ENCODE measurements at regions not wholly inside any gene's neighbourhood (a gene's known extent, or its start where the extent isn't known, plus 50 kb on each side); places are given as distances from the start of the nearest gene placed in this dataset.

DNA sequence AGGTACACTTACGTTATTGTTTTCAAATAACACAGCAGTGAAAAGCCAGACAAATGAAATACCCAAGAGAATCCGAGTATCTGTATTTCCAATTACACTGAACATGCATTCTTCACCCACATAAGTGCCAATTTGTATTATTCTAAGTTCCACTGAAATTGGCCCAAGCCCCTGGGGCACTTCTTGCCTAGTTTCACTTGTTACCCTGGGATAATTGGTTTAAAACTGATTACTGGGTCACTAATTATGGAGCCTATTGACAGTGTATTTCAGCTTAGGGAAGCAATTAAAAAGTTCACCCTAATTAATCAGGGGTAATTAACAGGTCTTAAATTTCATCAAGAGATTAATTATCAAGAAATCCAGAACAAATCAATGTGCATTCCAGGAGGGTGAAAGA is 60.5 kb upstream of the HS3ST2 start:
- ChIA-PET POLR2A (ENCODE audit: unreplicated experiment) (no interaction called here), CTCF (no interaction called here)
- no CpG with 5 or more reads among the region's 2 CpGs for WGBS, 2 experiments (ENCODE audit: extremely low coverage in 2 of 2, insufficient read length in 1 of 2)
- H2AK9ac ChIP-seq (replicated peaks; ENCODE audit: low read depth, low read length, poor library complexity), result no peak overlapping the region
- dilution Hi-C loops (cut with HindIII; ENCODE audit: low sequenced_read_pairs, unreplicated experiment) (no loop called here), intact Hi-C loops (cut with micrococcal nuclease) (no loop called here), in situ Hi-C loops (cut with MboI; ENCODE audit: low sequenced_read_pairs) (no loop called here)
- no peak overlapping the region for H3K56ac ChIP-seq (ENCODE audit: extremely low read depth, insufficient read depth, low read length)
- H3K9me3 ChIP-seq (ENCODE audit: control insufficient read depth, insufficient read depth, low read length), result no peaks in the 10 kb centered on the region
- no peaks in the 10 kb centered on the region for H3K4me1 ChIP-seq (ENCODE audit: control insufficient read depth, insufficient read depth, low read length)
- no peak overlapping the region for H3K4me3 ChIP-seq (ENCODE audit: insufficient read depth, low read depth, low read length)
- H2AFZ ChIP-seq (replicated peaks; ENCODE audit: low read length, poor library complexity), result no peak overlapping the region
- no peaks in the 10 kb centered on the region for H3K27me3 ChIP-seq (ENCODE audit: control insufficient read depth, insufficient read depth, low read length)
- H3K4ac ChIP-seq (ENCODE audit: low read depth, low read length), result no peak overlapping the region
- H4K91ac ChIP-seq (ENCODE audit: insufficient read depth, low read depth, low read length), result no peak overlapping the region
- H3K79me1 ChIP-seq (ENCODE audit: low read depth in 1 of 2, low read length in 2 of 2), result no peaks in the 10 kb centered on the region
- no peak overlapping the region for H2BK120ac ChIP-seq (ENCODE audit: low read depth, low read length)
- no peak overlapping the region for H3K27ac ChIP-seq (ENCODE audit: insufficient read depth, low read length)
- no peak overlapping the region for H3K23ac ChIP-seq (ENCODE audit: low read depth, low read length)
- H2BK15ac ChIP-seq (ENCODE audit: low read depth, low read length), result no peak overlapping the region
- H4K20me1 ChIP-seq (ENCODE audit: insufficient read depth, low read length), result no peaks in the 10 kb centered on the region
- ATAC-seq (ENCODE audit: low read depth), result no peak
- no peak overlapping the region for H2BK20ac ChIP-seq (ENCODE audit: low read depth, low read length)
- no TSS peak for BruUV-seq (replicated peaks)
- H2AK5ac ChIP-seq (ENCODE audit: low read depth, low read length), result no peak overlapping the region
- no peaks in the 10 kb centered on the region for H3K9me1 ChIP-seq (ENCODE audit: insufficient read depth, low read length)
- no peak overlapping the region for H3K4me2 ChIP-seq (ENCODE audit: low read depth, low read length)
- H3K36me3 ChIP-seq (ENCODE audit: control insufficient read depth, insufficient read depth, low read length), result no peaks in the 10 kb centered on the region
- H3K18ac ChIP-seq (ENCODE audit: low read depth, low read length), result no peak overlapping the region
- DNase-seq, result no peak
- H2BK5ac ChIP-seq (ENCODE audit: low read depth, low read length, poor library complexity, severe bottlenecking), result no peak overlapping the region
- H3K9ac ChIP-seq (ENCODE audit: low read depth, low read length), result no peak overlapping the region
- H3K14ac ChIP-seq (replicated peaks; ENCODE audit: low read depth, low read length), result no peak overlapping the region
- TF ChIP-seq SMC3 (IDR thresholded peaks at IDR 0.05; ENCODE audit: low read depth, low read length) (no peak), MAZ (IDR thresholded peaks at IDR 0.05; ENCODE audit: borderline replicate concordance, low read depth, low read length) (no peak), RFX5 (IDR thresholded peaks at IDR 0.05; ENCODE audit: low read depth, low read length) (no peak), BHLHE40 (IDR thresholded peaks at IDR 0.05; ENCODE audit: low read depth, low read length) (no peak), MAFK (IDR thresholded peaks at IDR 0.05; ENCODE audit: low read depth, low read length) (no peak), RCOR1 (IDR thresholded peaks at IDR 0.05; ENCODE audit: insufficient replicate concordance, low read length) (no peak), MXI1 (IDR thresholded peaks at IDR 0.05; ENCODE audit: borderline replicate concordance, low read depth, low read length) (no peak), FOS (IDR thresholded peaks at IDR 0.05; ENCODE audit: low read depth, low read length) (no peak), RAD21 (IDR thresholded peaks at IDR 0.05; ENCODE audit: low read length) (no peak), NFE2L2 (IDR thresholded peaks at IDR 0.05; ENCODE audit: low read depth, low read length) (no peak), CEBPB (IDR thresholded peaks at IDR 0.05; ENCODE audit: low read depth, low read length) (no peak), CHD1 (IDR thresholded peaks at IDR 0.05; ENCODE audit: low read depth, low read length) (no peak), POLR2A (IDR thresholded peaks at IDR 0.05; ENCODE audit: low read depth, low read length) (no peak)
- TF ChIP-seq, protein P1, sequence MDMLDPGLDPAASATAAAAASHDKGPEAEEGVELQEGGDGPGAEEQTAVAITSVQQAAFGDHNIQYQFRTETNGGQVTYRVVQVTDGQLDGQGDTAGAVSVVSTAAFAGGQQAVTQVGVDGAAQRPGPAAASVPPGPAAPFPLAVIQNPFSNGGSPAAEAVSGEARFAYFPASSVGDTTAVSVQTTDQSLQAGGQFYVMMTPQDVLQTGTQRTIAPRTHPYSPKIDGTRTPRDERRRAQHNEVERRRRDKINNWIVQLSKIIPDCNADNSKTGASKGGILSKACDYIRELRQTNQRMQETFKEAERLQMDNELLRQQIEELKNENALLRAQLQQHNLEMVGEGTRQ (IDR thresholded peaks at IDR 0.05; ENCODE audit: low read depth, low read length), result no peak
- TF ChIP-seq, protein P2, sequence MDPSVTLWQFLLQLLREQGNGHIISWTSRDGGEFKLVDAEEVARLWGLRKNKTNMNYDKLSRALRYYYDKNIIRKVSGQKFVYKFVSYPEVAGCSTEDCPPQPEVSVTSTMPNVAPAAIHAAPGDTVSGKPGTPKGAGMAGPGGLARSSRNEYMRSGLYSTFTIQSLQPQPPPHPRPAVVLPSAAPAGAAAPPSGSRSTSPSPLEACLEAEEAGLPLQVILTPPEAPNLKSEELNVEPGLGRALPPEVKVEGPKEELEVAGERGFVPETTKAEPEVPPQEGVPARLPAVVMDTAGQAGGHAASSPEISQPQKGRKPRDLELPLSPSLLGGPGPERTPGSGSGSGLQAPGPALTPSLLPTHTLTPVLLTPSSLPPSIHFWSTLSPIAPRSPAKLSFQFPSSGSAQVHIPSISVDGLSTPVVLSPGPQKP (IDR thresholded peaks at IDR 0.05; ENCODE audit: borderline replicate concordance, low read depth, low read length), result no peak
- TF ChIP-seq, protein P3, sequence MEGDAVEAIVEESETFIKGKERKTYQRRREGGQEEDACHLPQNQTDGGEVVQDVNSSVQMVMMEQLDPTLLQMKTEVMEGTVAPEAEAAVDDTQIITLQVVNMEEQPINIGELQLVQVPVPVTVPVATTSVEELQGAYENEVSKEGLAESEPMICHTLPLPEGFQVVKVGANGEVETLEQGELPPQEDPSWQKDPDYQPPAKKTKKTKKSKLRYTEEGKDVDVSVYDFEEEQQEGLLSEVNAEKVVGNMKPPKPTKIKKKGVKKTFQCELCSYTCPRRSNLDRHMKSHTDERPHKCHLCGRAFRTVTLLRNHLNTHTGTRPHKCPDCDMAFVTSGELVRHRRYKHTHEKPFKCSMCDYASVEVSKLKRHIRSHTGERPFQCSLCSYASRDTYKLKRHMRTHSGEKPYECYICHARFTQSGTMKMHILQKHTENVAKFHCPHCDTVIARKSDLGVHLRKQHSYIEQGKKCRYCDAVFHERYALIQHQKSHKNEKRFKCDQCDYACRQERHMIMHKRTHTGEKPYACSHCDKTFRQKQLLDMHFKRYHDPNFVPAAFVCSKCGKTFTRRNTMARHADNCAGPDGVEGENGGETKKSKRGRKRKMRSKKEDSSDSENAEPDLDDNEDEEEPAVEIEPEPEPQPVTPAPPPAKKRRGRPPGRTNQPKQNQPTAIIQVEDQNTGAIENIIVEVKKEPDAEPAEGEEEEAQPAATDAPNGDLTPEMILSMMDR (conservative IDR thresholded peaks at IDR 0.05; ENCODE audit: low read depth, low read length), result no peak
- H4K8ac ChIP-seq (ENCODE audit: low read depth in 2 of 2, low read length in 2 of 2), result no peak overlapping the region
- H4K5ac ChIP-seq (ENCODE audit: low read depth, low read length), result no peak overlapping the region
